Activated CD4-positive, CD25-positive, alpha-beta regulatory T cell treated with anti-CD3 and anti-CD28 coated beads, Interleukin-2, amount 50 U/mL, for 16 hours (primary cell): ENCODE measurements at regions not wholly inside any gene's neighbourhood (a gene's known extent, or its start where the extent isn't known, plus 50 kb on each side); places are given as distances from the start of the nearest gene placed in this dataset.

ENCODE experiments used
- DNase-seq: peaks from one replicate; pipeline ENCODE4 v3.0.0-alpha.2; 2020; ENCODE audit warnings: low read depth, low spot score

DNA sequence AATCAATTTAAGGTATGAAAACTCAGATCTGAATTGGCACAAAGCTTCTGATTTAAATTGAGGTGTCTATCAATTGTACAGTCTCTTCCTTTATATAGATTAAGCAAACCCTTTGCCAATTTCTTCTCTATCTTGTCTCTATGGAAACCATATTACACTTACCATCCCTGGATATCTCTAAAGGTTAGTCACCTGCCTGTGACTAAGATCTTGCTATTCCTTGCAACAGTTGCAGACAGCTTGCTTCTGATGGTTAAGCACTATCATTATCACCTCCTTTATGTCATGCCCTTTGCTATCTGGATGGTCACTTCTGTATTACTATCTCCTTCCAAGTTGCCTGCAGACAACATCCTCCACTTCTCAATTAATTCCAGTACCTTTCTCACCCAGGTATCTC, 998.6 kb upstream of the B3GALT2 start:
- no peak for DNase-seq

- DNase-seq, result no peak
Measured at GRCh38 chr1:194184425-194184824, 998.0 kb upstream of the B3GALT2 start.

- DNase-seq, result no peak
Measured at GRCh38 chr1:194181845-194182244, 995.4 kb upstream of the B3GALT2 start.

GRCh38 chr1:194176212-194176611, 989.8 kb upstream of the B3GALT2 start:
- no peak for DNase-seq

GRCh38 chr1:194175251-194175650, 988.8 kb upstream of the B3GALT2 start:
- DNase-seq, result no peak

GRCh38 chr1:194174528-194174927, 988.1 kb upstream of the B3GALT2 start:
- no peak for DNase-seq

GRCh38 chr1:194171596-194171995, 985.2 kb upstream of the B3GALT2 start:
- DNase-seq, result no peak

GRCh38 chr1:194167956-194168640, 981.7 kb upstream of the B3GALT2 start:
- DNase-seq, result no peak

DNA sequence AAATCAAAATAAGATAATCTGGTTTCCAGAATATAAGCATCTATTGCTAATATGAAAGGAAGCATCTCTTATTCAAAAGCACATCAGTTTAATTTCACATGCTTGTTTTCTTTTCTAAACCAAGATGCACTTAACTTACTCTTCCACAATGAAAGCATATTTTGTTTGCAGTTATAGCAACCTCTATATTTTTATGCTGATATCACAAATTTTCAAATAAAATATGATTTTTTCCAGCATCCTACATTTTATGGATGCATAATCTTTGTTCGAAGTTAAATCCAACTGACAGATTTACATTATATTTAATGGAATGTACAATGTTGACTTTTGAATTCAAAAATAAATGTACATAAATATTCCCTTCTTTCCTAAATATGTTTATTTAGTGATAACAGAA, 978.3 kb upstream of the B3GALT2 start:
- DNase-seq, result no peak

- DNase-seq, result no peak
Measured at GRCh38 chr1:194161591-194161990, 975.2 kb upstream of the B3GALT2 start.

- DNase-seq, result no peak
Measured at GRCh38 chr1:194159941-194160340, 973.5 kb upstream of the B3GALT2 start.

- DNase-seq, result no peak
Measured at GRCh38 chr1:194155962-194156361, 969.5 kb upstream of the B3GALT2 start.

DNA sequence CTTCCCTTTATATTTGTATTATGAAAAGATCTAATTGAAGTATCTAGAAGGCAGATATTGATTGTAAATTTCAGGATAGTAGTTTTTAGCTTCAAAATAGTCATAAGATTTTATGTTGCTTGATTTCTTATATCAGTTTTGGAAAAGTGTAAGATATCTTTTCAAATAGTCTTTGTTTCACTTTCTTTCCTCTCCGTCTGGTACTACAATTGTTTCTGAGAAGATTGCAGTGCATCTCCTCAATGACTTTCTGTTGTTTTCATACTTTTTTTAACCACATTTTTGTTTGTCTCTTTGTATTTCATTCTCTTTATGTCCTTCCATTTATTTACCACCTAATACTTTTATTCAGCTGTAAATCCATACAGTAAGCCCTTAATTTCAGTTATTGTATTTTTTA, 964.6 kb upstream of the B3GALT2 start:
- DNase-seq, result no peak

- DNase-seq, result no peak
Measured at GRCh38 chr1:194150242-194150641, 963.8 kb upstream of the B3GALT2 start.

GRCh38 chr1:194133152-194133551, 946.7 kb upstream of the B3GALT2 start:
- DNase-seq, result no peak

- no peak for DNase-seq
Measured at GRCh38 chr1:194118086-194118485, 931.7 kb upstream of the B3GALT2 start.

- no peak for DNase-seq
Measured at GRCh38 chr1:194117582-194117981, 931.2 kb upstream of the B3GALT2 start.

DNA sequence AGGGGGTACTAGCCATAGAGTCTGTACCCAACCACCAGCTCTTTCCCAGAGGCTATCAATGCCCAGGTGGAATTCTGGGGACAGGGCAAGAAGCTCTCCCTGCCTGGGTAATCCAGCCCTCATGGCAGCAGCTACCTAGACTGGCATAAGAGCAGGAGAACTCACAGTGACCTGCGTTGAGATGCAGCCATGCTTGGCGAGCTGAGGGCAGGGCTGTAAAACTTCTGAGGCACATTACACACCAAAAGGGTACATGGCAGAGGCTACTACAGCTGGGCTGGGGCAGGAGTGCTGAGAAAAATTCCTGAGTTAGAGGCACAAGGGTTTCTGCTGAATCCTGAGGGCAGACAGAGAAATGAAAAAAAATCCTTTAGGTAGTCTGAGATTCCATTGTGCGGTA, 927.9 kb upstream of the B3GALT2 start:
- DNase-seq, result no peak

DNA sequence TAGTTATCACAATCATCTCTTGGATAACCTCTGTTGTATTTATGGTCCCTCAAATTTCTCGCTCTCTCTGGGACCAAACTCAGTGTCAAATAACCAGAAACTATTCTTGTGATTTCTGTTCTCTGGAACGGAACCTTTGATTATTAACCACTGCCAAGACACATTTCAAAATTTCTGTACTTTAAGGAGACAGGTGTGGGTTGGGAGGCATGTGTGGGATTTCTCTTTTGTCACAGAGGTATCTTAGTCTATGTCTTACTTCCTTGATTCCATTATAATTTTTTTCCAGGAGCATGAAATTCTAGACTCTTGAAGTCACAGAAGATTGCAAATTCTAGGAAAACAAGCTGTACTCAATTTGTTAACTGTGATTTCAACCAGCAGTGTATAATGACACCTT, 919.0 kb upstream of the B3GALT2 start:
- DNase-seq, result no peak

DNA sequence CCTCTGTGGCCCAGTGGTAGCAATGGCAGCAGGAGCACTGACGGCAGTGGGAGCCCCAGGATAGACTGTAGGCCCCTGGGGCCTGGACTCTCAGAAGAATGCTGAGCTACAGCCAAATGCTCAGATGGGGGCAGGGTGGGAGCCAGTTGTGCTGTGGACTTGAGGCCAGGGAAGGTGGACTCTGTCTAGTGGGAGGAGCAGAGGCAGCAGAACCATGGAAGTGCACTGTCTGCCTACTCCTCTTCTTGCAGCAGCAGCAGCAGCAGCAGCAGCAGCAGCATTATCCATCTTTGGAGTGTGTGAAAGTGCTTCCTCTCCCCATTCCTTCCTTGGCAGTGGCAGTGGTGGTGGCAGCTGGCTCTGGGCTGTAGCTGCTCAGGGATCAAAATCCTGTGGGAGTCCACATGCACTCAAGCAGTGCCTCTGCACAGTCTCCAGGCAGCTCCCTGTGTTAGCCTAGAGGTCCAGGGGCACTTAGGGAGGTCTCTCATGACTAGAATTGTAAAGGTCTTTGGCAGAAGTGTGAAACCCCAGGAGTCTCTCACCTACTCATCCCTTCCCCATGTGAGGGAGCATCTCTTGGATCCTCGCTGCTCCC, 917.9 kb upstream of the B3GALT2 start:
- no peak for DNase-seq

DNA sequence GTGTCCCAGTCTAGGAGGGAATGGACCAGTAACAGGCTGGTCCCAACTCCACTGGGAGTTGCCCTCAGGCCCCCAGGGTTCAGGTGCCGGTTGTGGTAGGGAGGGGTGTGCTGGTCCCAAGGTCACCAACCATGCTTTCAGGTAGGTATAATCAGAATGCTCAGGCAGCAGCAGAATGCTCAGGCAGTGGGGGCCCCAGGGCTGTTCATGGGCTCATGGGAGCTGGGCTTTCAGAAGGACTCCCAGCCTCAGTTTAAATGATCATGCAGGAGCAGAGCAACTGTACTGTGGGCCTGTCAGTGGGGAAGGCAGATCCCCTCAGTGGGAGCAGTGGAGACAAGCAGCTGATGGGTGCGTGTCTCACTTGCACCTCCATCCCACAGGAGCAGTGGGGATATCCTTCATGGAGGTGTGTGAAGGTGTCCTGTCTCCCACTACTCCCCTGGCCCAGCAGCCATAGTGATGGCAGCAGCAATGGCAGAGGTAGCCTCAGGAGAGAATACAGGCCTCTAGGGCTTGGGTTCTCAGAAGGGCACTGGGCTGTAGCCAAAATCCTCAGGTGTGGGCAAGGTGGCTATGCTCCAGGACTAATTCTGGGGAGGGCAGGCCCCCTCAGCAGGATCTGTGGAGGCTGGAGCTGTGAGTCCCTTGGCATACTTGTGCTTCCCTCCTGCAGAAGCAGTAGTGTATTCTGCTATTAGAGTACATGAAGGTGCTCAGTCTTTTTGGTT, 917.3 kb upstream of the B3GALT2 start:
- DNase-seq, result no peak

DNA sequence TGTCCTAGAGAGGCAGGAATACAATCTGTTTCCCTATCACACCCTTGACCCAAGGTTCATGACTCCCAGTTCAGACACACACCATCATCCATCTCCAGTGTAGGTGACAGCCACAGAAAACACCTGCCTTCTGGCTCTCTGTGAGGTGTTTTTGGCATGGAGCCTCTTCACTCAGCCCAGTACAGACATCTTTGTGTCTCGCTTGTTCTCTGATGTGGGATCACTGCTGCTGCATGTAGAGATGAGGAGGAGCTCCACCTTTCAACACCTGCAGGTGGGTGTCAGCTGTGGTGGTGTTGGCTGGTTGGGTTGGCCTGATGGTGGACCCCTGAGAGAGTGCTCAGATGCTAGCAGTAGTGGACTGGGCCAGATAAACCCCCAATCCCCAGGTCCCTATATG, 916.7 kb upstream of the B3GALT2 start:
- no peak for DNase-seq

- DNase-seq, result no peak
Measured at GRCh38 chr1:194102607-194103006, 916.2 kb upstream of the B3GALT2 start.
